ENCODE measurements at regions not wholly inside any gene's neighbourhood (a gene's known extent, or its start where the extent isn't known, plus 50 kb on each side); places are given as distances from the start of the nearest gene placed in this dataset.

DNA sequence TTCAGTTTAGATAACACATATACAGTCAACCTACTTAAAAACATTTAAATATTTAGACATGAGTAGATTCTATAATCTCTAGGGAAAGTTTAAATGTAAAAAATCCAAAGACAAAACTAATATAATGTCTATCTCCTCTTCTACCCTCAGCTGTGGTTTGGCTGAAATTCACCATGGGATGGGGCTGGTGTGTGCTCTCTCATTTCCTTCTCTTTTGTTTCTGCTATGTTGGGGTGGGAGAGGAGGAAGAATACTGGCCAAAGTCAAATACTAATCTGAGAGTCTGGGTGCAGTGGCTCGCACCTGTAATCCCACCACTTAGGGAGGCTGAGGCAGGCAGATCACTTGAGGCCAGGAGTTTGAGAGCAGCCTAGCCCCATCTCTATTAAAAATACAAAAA is 1673.9 kb upstream of the SEL1L start:
- H2AFZ ChIP-seq (ENCODE audit: insufficient read depth, low read depth, low read length, poor library complexity, severe bottlenecking): no peak overlapping the region
- DNase-seq: no peak
- Mint-ChIP-seq H3K4me1 (peaks cover 7% of the 10 kb centered on the region), H3K27me3 (ENCODE audit: low read depth in 3 of 3) (no peaks in the 10 kb centered on the region), H3K36me3 (no peaks in the 10 kb centered on the region), H3K4me3 (no peak overlapping the region), H3K9me3 (peaks cover 0 to 6% (median 0%) of the 10 kb centered on the region in 7 donors), H3K27ac (peak overlapping the region in 2 of 7 donors; percentile 6 to 13)
- H3K4me2 ChIP-seq (replicated peaks; ENCODE audit: extremely low read depth, low read length, poor library complexity, severe bottlenecking): no peak overlapping the region
- no peaks in the 10 kb centered on the region for H3K27me3 ChIP-seq (ENCODE audit: control insufficient read depth in 2 of 2, insufficient read depth in 2 of 2, low read length in 2 of 2)
- intact Hi-C loops (cut with micrococcal nuclease): no loop called here
- no peaks in the 10 kb centered on the region for H3K79me2 ChIP-seq (ENCODE audit: insufficient read depth, low read length)
- H3K4me3 ChIP-seq (replicated peaks in 1 of 3; ENCODE audit: low read depth in 2 of 3, low read length in 3 of 3): no peak overlapping the region
- H3K36me3 ChIP-seq (replicated peaks in 1 of 2; ENCODE audit: control insufficient read depth in 1 of 2, insufficient read depth in 2 of 2, low read length in 2 of 2): no peaks in the 10 kb centered on the region
- H3K9ac ChIP-seq (ENCODE audit: insufficient read depth, low read length, poor library complexity, severe bottlenecking): no peak overlapping the region
- no peaks in the 10 kb centered on the region for H3K9me3 ChIP-seq (replicated peaks in 1 of 2; ENCODE audit: control insufficient read depth in 1 of 2, insufficient read depth in 1 of 2, low read length in 2 of 2)
- H3K4me1 ChIP-seq (ENCODE audit: control insufficient read depth in 1 of 2, insufficient read depth in 2 of 2, low read length in 2 of 2): peaks cover 0 to 5% of the 10 kb centered on the region in 2 donors
- no peak overlapping the region for H3K27ac ChIP-seq (ENCODE audit: low read depth in 1 of 2, low read length in 2 of 2)
- TF ChIP-seq, protein P1, sequence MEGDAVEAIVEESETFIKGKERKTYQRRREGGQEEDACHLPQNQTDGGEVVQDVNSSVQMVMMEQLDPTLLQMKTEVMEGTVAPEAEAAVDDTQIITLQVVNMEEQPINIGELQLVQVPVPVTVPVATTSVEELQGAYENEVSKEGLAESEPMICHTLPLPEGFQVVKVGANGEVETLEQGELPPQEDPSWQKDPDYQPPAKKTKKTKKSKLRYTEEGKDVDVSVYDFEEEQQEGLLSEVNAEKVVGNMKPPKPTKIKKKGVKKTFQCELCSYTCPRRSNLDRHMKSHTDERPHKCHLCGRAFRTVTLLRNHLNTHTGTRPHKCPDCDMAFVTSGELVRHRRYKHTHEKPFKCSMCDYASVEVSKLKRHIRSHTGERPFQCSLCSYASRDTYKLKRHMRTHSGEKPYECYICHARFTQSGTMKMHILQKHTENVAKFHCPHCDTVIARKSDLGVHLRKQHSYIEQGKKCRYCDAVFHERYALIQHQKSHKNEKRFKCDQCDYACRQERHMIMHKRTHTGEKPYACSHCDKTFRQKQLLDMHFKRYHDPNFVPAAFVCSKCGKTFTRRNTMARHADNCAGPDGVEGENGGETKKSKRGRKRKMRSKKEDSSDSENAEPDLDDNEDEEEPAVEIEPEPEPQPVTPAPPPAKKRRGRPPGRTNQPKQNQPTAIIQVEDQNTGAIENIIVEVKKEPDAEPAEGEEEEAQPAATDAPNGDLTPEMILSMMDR (IDR thresholded peaks at IDR 0.05): no peak
- no peaks in the 10 kb centered on the region for H4K20me1 ChIP-seq (ENCODE audit: insufficient read depth, low read length)
- WGBS (ENCODE audit: insufficient coverage): 60% methylated on average over 1 of the region's 1 CpG

DNA sequence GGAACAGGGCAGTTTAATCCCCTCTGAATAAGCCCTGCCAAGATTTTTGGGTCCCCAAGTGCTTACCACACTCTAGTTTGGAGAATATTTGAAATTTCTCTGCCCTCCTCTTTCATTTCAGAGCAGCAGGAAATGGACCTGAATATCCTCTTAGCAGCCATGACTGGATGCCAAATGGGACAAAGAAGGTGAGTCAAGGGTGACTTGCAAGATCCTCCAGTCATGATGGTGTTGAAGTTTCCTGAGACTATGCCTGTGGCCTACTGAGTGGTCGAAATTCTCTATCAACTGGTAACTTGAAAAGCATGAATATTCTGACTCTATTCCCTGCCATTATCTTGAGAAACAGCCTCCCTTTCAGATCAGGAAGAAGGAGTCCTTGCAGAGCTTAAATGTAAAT is 1674.7 kb upstream of the SEL1L start:
- H3K27ac ChIP-seq (ENCODE audit: low read depth in 1 of 2, low read length in 2 of 2): peak overlapping the region in 1 of 2 donors; percentile 47
- Mint-ChIP-seq H3K27ac (peak overlapping the region; percentile 34 to 89 (median 73)), H3K36me3 (no peaks in the 10 kb centered on the region), H3K9me3 (peaks cover 0 to 6% (median 0%) of the 10 kb centered on the region in 7 donors), H3K27me3 (ENCODE audit: low read depth in 3 of 3) (no peaks in the 10 kb centered on the region), H3K4me1 (peaks cover 7% of the 10 kb centered on the region), H3K4me3 (no peak overlapping the region)
- H3K9me3 ChIP-seq (replicated peaks in 1 of 2; ENCODE audit: control insufficient read depth in 1 of 2, insufficient read depth in 1 of 2, low read length in 2 of 2): no peaks in the 10 kb centered on the region
- WGBS (ENCODE audit: insufficient coverage): no CpG with 5 or more reads among the region's 1 CpG
- no peaks in the 10 kb centered on the region for H3K79me2 ChIP-seq (ENCODE audit: insufficient read depth, low read length)
- DNase-seq: peak; percentile 6 to 71 (median 10)
- no peak overlapping the region for H3K4me3 ChIP-seq (replicated peaks in 1 of 3; ENCODE audit: low read depth in 2 of 3, low read length in 3 of 3)
- H4K20me1 ChIP-seq (ENCODE audit: insufficient read depth, low read length): no peaks in the 10 kb centered on the region
- intact Hi-C loops (cut with micrococcal nuclease): no loop called here
- no peak overlapping the region for H3K4me2 ChIP-seq (replicated peaks; ENCODE audit: extremely low read depth, low read length, poor library complexity, severe bottlenecking)
- H3K36me3 ChIP-seq (replicated peaks in 1 of 2; ENCODE audit: control insufficient read depth in 1 of 2, insufficient read depth in 2 of 2, low read length in 2 of 2): no peaks in the 10 kb centered on the region
- no peaks in the 10 kb centered on the region for H3K27me3 ChIP-seq (ENCODE audit: control insufficient read depth in 2 of 2, insufficient read depth in 2 of 2, low read length in 2 of 2)
- peaks cover 0 to 5% of the 10 kb centered on the region in 2 donors for H3K4me1 ChIP-seq (ENCODE audit: control insufficient read depth in 1 of 2, insufficient read depth in 2 of 2, low read length in 2 of 2)
- H3K9ac ChIP-seq (ENCODE audit: insufficient read depth, low read length, poor library complexity, severe bottlenecking): no peak overlapping the region
- TF ChIP-seq, protein P1 (IDR thresholded peaks at IDR 0.05): no peak
- no peak overlapping the region for H2AFZ ChIP-seq (ENCODE audit: insufficient read depth, low read depth, low read length, poor library complexity, severe bottlenecking)

All from CD14-positive monocyte (primary cell).